H1 (cell line): ENCODE measurements at regions not wholly inside any gene's neighbourhood (a gene's known extent, or its start where the extent isn't known, plus 50 kb on each side); places are given as distances from the start of the nearest gene placed in this dataset.

ENCODE experiments used
- CREB1 ChIP-seq: IDR thresholded peaks from 2 replicates; pipeline ENCODE4 v1.6.1; 2012; ENCODE audit warnings: inconsistent platforms
- EGR1 ChIP-seq: IDR thresholded peaks from 2 replicates; pipeline ENCODE4 v1.6.1; 2011; ENCODE audit warnings: low read depth, low read length, borderline replicate concordance
- HDAC2 ChIP-seq, 2 experiments: fragments of 300-600 bp in 1 of 2; sonication (generic) in 1 of 2; IDR thresholded peaks; 2 replicates each; pipeline ENCODE4 v1.6.1; 2011 to 2012; ENCODE audit warnings: low read depth in 2 of 2, low read length in 2 of 2, mild to moderate bottlenecking in 2 of 2, moderate library complexity in 2 of 2, borderline replicate concordance in 1 of 2, inconsistent platforms in 1 of 2
- JUND ChIP-seq: IDR thresholded peaks from 2 replicates; pipeline ENCODE4 v1.6.1; 2011; ENCODE audit warnings: mild to moderate bottlenecking, improper control_type of control experiment, low read length
- SP1 ChIP-seq: IDR thresholded peaks from 2 replicates; pipeline ENCODE4 v1.6.1; 2011; ENCODE audit warnings: low read depth, low read length
- SRF ChIP-seq: IDR thresholded peaks from 2 replicates; pipeline ENCODE4 v1.6.1; 2011; ENCODE audit warnings: mild to moderate bottlenecking, low read depth, low read length, moderate library complexity

- TF ChIP-seq EGR1: no peak
- no peak for TF ChIP-seq CREB1
- TF ChIP-seq HDAC2 (IDR thresholded peaks at IDR 0.05; ENCODE audit: borderline replicate concordance in 1 of 2, low read depth in 2 of 2, low read length in 2 of 2): no peak
- no peak for TF ChIP-seq SRF
- TF ChIP-seq JUND: no peak
- no peak for TF ChIP-seq SP1
Measured at GRCh38 chr11:27201454-27202302, 161.1 kb downstream of the BBOX1 start (continued).
